ENCODE measurements at regions not wholly inside any gene's neighbourhood (a gene's known extent, or its start where the extent isn't known, plus 50 kb on each side); places are given as distances from the start of the nearest gene placed in this dataset.

GRCh38 chr15:35646790-35647189 is 100.8 kb upstream of the DPH6 start:
- TF ChIP-seq, protein P1, sequence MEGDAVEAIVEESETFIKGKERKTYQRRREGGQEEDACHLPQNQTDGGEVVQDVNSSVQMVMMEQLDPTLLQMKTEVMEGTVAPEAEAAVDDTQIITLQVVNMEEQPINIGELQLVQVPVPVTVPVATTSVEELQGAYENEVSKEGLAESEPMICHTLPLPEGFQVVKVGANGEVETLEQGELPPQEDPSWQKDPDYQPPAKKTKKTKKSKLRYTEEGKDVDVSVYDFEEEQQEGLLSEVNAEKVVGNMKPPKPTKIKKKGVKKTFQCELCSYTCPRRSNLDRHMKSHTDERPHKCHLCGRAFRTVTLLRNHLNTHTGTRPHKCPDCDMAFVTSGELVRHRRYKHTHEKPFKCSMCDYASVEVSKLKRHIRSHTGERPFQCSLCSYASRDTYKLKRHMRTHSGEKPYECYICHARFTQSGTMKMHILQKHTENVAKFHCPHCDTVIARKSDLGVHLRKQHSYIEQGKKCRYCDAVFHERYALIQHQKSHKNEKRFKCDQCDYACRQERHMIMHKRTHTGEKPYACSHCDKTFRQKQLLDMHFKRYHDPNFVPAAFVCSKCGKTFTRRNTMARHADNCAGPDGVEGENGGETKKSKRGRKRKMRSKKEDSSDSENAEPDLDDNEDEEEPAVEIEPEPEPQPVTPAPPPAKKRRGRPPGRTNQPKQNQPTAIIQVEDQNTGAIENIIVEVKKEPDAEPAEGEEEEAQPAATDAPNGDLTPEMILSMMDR (IDR thresholded peaks at IDR 0.05 in 4 of 5, conservative IDR thresholded peaks at IDR 0.05 in 1 of 5), result no peak
- TF ChIP-seq POLR2A (IDR thresholded peaks at IDR 0.05), result no peak
